Heart left ventricle (tissue), 16 donors: ENCODE measurements at regions not wholly inside any gene's neighbourhood (a gene's known extent, or its start where the extent isn't known, plus 50 kb on each side); places are given as distances from the start of the nearest gene placed in this dataset.

ENCODE experiments used
- ATAC-seq, 4 donors: fragments of 200-7000 bp; cut with Tn5 transposase; one replicate each; pipeline ENCODE4 v1.9.1; 2020 to 2022; ENCODE audit warnings: moderate library complexity in 4 of 4, mild to moderate bottlenecking in 3 of 4, moderate number of reproducible peaks in 1 of 4
- DNase-seq, 5 donors: peaks; one replicate each; pipeline ENCODE4 v3.0.0-alpha.2; 2020
- H3K27ac ChIP-seq, 12 donors: fragments of 200-600 bp; sonication (generic) in 4 of 12; one replicate each; pipeline versions ENCODE4 v1.5.0 to v1.8.0; 2016 to 2022; ENCODE audit warnings: mild to moderate bottlenecking in 2 of 12
- H3K27me3 ChIP-seq, 9 donors: fragments of 200-600 bp; sonication (generic) in 2 of 9; one replicate each; pipeline versions ENCODE4 v1.5.1 to v1.8.0; 2016 to 2022; ENCODE audit warnings: mild to moderate bottlenecking in 3 of 9
- H3K36me3 ChIP-seq, 9 donors: fragments of 200-600 bp; sonication (generic) in 2 of 9; one replicate each; pipeline versions ENCODE4 v1.5.0 to v1.8.0; 2018 to 2022; ENCODE audit warnings: mild to moderate bottlenecking in 2 of 9
- H3K4me1 ChIP-seq, 12 donors: fragments of 200-600 bp; sonication (generic) in 4 of 12; one replicate each; pipeline versions ENCODE4 v1.5.0 to v1.8.0; 2016 to 2022; ENCODE audit warnings: mild to moderate bottlenecking in 3 of 12
- H3K4me3 ChIP-seq, 12 donors: fragments of 200-600 bp; sonication (generic) in 4 of 12; one replicate each; pipeline versions ENCODE4 v1.5.0 to v1.8.0; 2017 to 2022; ENCODE audit warnings: mild to moderate bottlenecking in 9 of 12, moderate library complexity in 4 of 12
- H3K9me3 ChIP-seq, 12 donors: fragments of 200-600 bp; sonication (generic) in 4 of 12; one replicate each; pipeline versions ENCODE4 v1.5.0 to v1.8.0; 2016 to 2022; ENCODE audit warnings: mild to moderate bottlenecking in 1 of 12
- CTCF ChIP-seq, 12 donors: fragments of 200-600 bp; sonication (generic) in 4 of 12; IDR thresholded peaks; one replicate each; pipeline versions ENCODE4 v1.5.0 to v1.8.0; 2018 to 2022; ENCODE audit warnings: antibody characterized with exemption in 12 of 12, mild to moderate bottlenecking in 5 of 12
- POLR2A ChIP-seq, 2 donors: fragments of 450-650 bp; IDR thresholded peaks; one replicate each; pipeline ENCODE4 v1.6.1; 2017; ENCODE audit warnings: antibody characterized with exemption in 2 of 2, mild to moderate bottlenecking in 2 of 2, moderate library complexity in 2 of 2
- WGBS, 4 donors: extraction: QIAGEN DNeasy Blood & Tissue Kit in 2 of 4; methylation state at CpG; one replicate each; pipeline versions ENCODE4 v1.1.5 to v1.1.7; 2013 to 2018; 5-methylcytosine and 5-hydroxymethylcytosine counted together
- intact Hi-C, 10 donors: fragments of 100-400 bp; cut with DNase I; formaldehyde crosslinking; loops; one replicate each; pipeline versions ENCODE4 v1.11.1 to v1.14.2; 2022
- donor health status: ischemic (EF 13 %, LVEDD 7.1; RV severe dilation, severe dysfunction).
- donor health status: healthy with polysubstance abuse.
- donor health status: DM: no; HTN: yes; CAD: no.
- donor health status: DM: no; HTN: no; CAD: no.
- donor health status: ischemic (EF 25% LVEDD 6.9; RV normal size, moderate dysfunction).
- donor health status: ischemic (EF 25% LVEDD 5.7; RV mildly dilated, moderate dysfunction).
- donor health status: healthy.
- donor health status: DM: yes; HTN: yes; CAD: no.
- donor health status: ischemic (EF 35%, LVEDD 5.7; RV mildly dilated, moderate dysfunction).
- donor health status: nonischemic (EF 11% LVEDD 7.7; RV severe dilation, severe dysfunction).
- donor health status: DM: yes; HTN: yes; CAD: no.
- donor health status: PGD.
- donor health status: ischemic (EF 29% LVEDD 5.4; RV normal size, mild dysfunction).
- donor health status: nonischemic (EF 23%, LVEDD 6.1; RV moderate dilation, normal function).

- H3K36me3 ChIP-seq, result no peaks in the 10 kb centered on the region
- no peaks in the 10 kb centered on the region for H3K4me1 ChIP-seq
- no peak for ATAC-seq
- H3K27me3 ChIP-seq, result peaks cover 0 to 4% (median 0%) of the 10 kb centered on the region in 9 donors
- intact Hi-C loops, result no loop called here
- no peak for TF ChIP-seq CTCF (IDR thresholded peaks at IDR 0.05)
- no peak for TF ChIP-seq POLR2A (IDR thresholded peaks at IDR 0.05)
- WGBS, 4 donors, result 17 to 34% (median 24%) methylated on average over 1 of the region's 1 CpG
- no peak overlapping the region for H3K27ac ChIP-seq
- H3K4me3 ChIP-seq, result no peak overlapping the region
- no peak for DNase-seq
- H3K9me3 ChIP-seq, result no peaks in the 10 kb centered on the region
Observed at GRCh38 chr18:5619376-5619775, 75.6 kb upstream of the EPB41L3 start.

GRCh38 chr18:5618047-5618688 is 74.4 kb upstream of the EPB41L3 start:
- DNase-seq (no peak), ATAC-seq (no peak)
- intact Hi-C loops, result no loop called here
- Histone ChIP-seq H3K4me3 (no peak overlapping the region), H3K4me1 (no peaks in the 10 kb centered on the region), H3K9me3 (no peaks in the 10 kb centered on the region), H3K27me3 (no peaks in the 10 kb centered on the region), H3K27ac (no peak overlapping the region), H3K36me3 (no peaks in the 10 kb centered on the region)
- WGBS, 4 donors, result 73 to 75% (median 74%) methylated on average over 6 of the region's 6 CpGs
- TF ChIP-seq POLR2A (IDR thresholded peaks at IDR 0.05) (no peak), CTCF (IDR thresholded peaks at IDR 0.05) (no peak)

- no peak for ATAC-seq
- intact Hi-C loops, result no loop called here
- whole genome bisulfite sequencing, 4 donors, result 85 to 89% (median 86%) methylated on average over 4 of the region's 4 CpGs
Observed at GRCh38 chr18:5611221-5611620, 67.4 kb upstream of the EPB41L3 start.

GRCh38 chr18:5608846-5609245 is 65.0 kb upstream of the EPB41L3 start:
- DNase-seq (no peak), ATAC-seq (no peak)
- Histone ChIP-seq H3K27ac (no peak overlapping the region), H3K27me3 (no peaks in the 10 kb centered on the region), H3K4me3 (no peak overlapping the region), H3K4me1 (no peaks in the 10 kb centered on the region), H3K9me3 (no peaks in the 10 kb centered on the region), H3K36me3 (no peaks in the 10 kb centered on the region)
- TF ChIP-seq CTCF (IDR thresholded peaks at IDR 0.05) (no peak), POLR2A (IDR thresholded peaks at IDR 0.05) (no peak)
- intact Hi-C loops, result loop anchor here in 2 of 10 donors (10.0 kb wide), 2 partner anchors 236 to 486 kb away; no protein-coding TSS in a partner anchor
- WGBS, 4 donors, result 71 to 81% (median 75%) methylated on average over 2 of the region's 2 CpGs

More at GRCh38 chr18:5611221-5611620, 67.4 kb upstream of the EPB41L3 start:
- H3K36me3 ChIP-seq, result no peaks in the 10 kb centered on the region
- no peak for TF ChIP-seq CTCF (IDR thresholded peaks at IDR 0.05)
- TF ChIP-seq POLR2A (IDR thresholded peaks at IDR 0.05), result no peak
- DNase-seq, result no peak
- H3K27ac ChIP-seq, result no peak overlapping the region
- no peaks in the 10 kb centered on the region for H3K9me3 ChIP-seq
- no peaks in the 10 kb centered on the region for H3K27me3 ChIP-seq
- no peaks in the 10 kb centered on the region for H3K4me1 ChIP-seq
- H3K4me3 ChIP-seq, result no peak overlapping the region
